Activated CD4-positive, alpha-beta T cell treated with anti-CD3 and anti-CD28 coated beads, Interleukin-2, amount 50 U/mL, for 48 hours (primary cell): ENCODE measurements at regions not wholly inside any gene's neighbourhood (a gene's known extent, or its start where the extent isn't known, plus 50 kb on each side); places are given as distances from the start of the nearest gene placed in this dataset.
"Not testable (repeated sequence)": the region's sequence is repeated elsewhere in the genome, so short reads cannot be mapped to it uniquely, and the experiment has no call there.

Experiments
- DNase-seq, 2 experiments: peaks; one replicate each; pipeline ENCODE4 v3.0.0-alpha.2; 2020

GRCh38 chr10:56298941-56299340 is 62.1 kb downstream of the ZWINT start:
- DNase-seq: no peak

GRCh38 chr10:56296618-56297017 is 64.4 kb downstream of the ZWINT start:
- DNase-seq: no peak

- no peak for DNase-seq
These were observed 72.7 kb downstream of the ZWINT start for GRCh38 chr10:56288403-56288802.

- DNase-seq: no peak
These were observed 75.0 kb downstream of the ZWINT start for GRCh38 chr10:56286096-56286495.

- no peak for DNase-seq
These were observed 81.8 kb downstream of the ZWINT start for GRCh38 chr10:56279270-56279669.

- no peak for DNase-seq
These were observed 91.9 kb downstream of the ZWINT start for GRCh38 chr10:56269181-56269580.

GRCh38 chr10:56266120-56266519 is 94.9 kb downstream of the ZWINT start:
- DNase-seq: no peak

- no peak for DNase-seq
These were observed 102.1 kb downstream of the ZWINT start for GRCh38 chr10:56258991-56259390.

GRCh38 chr10:56258378-56258777 is 102.7 kb downstream of the ZWINT start:
- DNase-seq: no peak

- DNase-seq: no peak
These were observed 105.8 kb downstream of the ZWINT start for GRCh38 chr10:56255298-56255697.

GRCh38 chr10:56240471-56240870 is 120.6 kb downstream of the ZWINT start:
- DNase-seq: no peak

GRCh38 chr10:56231436-56231835 is 129.6 kb downstream of the ZWINT start:
- DNase-seq: no peak

- no peak for DNase-seq
These were observed 138.8 kb downstream of the ZWINT start for GRCh38 chr10:56222237-56222636.

- no peak for DNase-seq
These were observed 148.1 kb downstream of the ZWINT start for GRCh38 chr10:56212951-56213350.

GRCh38 chr10:56181607-56182006 is 179.5 kb downstream of the ZWINT start:
- DNase-seq: no peak

- DNase-seq: no peak
These were observed 182.8 kb downstream of the ZWINT start for GRCh38 chr10:56178210-56178609.

- not testable (repeated sequence) for DNase-seq
These were observed 206.0 kb downstream of the ZWINT start for GRCh38 chr10:56155091-56155513.

- no peak for DNase-seq
These were observed 214.3 kb downstream of the ZWINT start for GRCh38 chr10:56146806-56147205.

GRCh38 chr10:56142092-56142728 is 218.8 kb downstream of the ZWINT start:
- DNase-seq: no peak

- no peak for DNase-seq
These were observed 221.7 kb downstream of the ZWINT start for GRCh38 chr10:56139405-56139804.

GRCh38 chr10:56135828-56136227 is 225.2 kb downstream of the ZWINT start:
- DNase-seq: no peak

- DNase-seq: no peak
These were observed 237.8 kb downstream of the ZWINT start for GRCh38 chr10:56123247-56123646.

- DNase-seq: no peak
These were observed 244.4 kb downstream of the ZWINT start for GRCh38 chr10:56116684-56117083.

- DNase-seq: no peak
These were observed 251.6 kb downstream of the ZWINT start for GRCh38 chr10:56109454-56109853.

GRCh38 chr10:56104923-56105322 is 256.1 kb downstream of the ZWINT start:
- DNase-seq: no peak
